ENCODE measurements at regions not wholly inside any gene's neighbourhood (a gene's known extent, or its start where the extent isn't known, plus 50 kb on each side); places are given as distances from the start of the nearest gene placed in this dataset.

GRCh38 chr11:134581966-134582769, 170.1 kb upstream of the B3GAT1 start:
- DNase-seq: peak; percentile 36

GRCh38 chr11:134581121-134581626, 169.1 kb upstream of the B3GAT1 start:
- no peak for DNase-seq

- DNase-seq: no peak
Observed at GRCh38 chr11:134580610-134580975, 168.6 kb upstream of the B3GAT1 start.

GRCh38 chr11:134579724-134580609, 167.9 kb upstream of the B3GAT1 start:
- no peak for DNase-seq

GRCh38 chr11:134578807-134579723, 167.0 kb upstream of the B3GAT1 start:
- DNase-seq: no peak

- no peak for DNase-seq
Observed at GRCh38 chr11:134577751-134578395, 165.8 kb upstream of the B3GAT1 start.

- DNase-seq: no peak
Observed at GRCh38 chr11:134576721-134577171, 164.7 kb upstream of the B3GAT1 start.

GRCh38 chr11:134576286-134576685, 164.2 kb upstream of the B3GAT1 start:
- DNase-seq: no peak

GRCh38 chr11:134575504-134576230, 163.6 kb upstream of the B3GAT1 start:
- no peak for DNase-seq

- no peak for DNase-seq
Observed at GRCh38 chr11:134574947-134575346, 162.9 kb upstream of the B3GAT1 start.

- DNase-seq: no peak
Observed at GRCh38 chr11:134574425-134574824, 162.4 kb upstream of the B3GAT1 start.

- DNase-seq: no peak
Observed at GRCh38 chr11:134573857-134574256, 161.8 kb upstream of the B3GAT1 start.

GRCh38 chr11:134572741-134573675, 161.0 kb upstream of the B3GAT1 start:
- no peak for DNase-seq

- no peak for DNase-seq
Observed at GRCh38 chr11:134571301-134571700, 159.3 kb upstream of the B3GAT1 start.

- no peak for DNase-seq
Observed at GRCh38 chr11:134569195-134569594, 157.2 kb upstream of the B3GAT1 start.

- no peak for DNase-seq
Observed at GRCh38 chr11:134566311-134566710, 154.3 kb upstream of the B3GAT1 start.

GRCh38 chr11:134565343-134565891, 153.4 kb upstream of the B3GAT1 start:
- DNase-seq: no peak

- no peak for DNase-seq
Observed at GRCh38 chr11:134564472-134565200, 152.6 kb upstream of the B3GAT1 start.

- no peak for DNase-seq
Observed at GRCh38 chr11:134562941-134563471, 151.0 kb upstream of the B3GAT1 start.
